IMR-90 (cell line): ENCODE measurements at regions not wholly inside any gene's neighbourhood (a gene's known extent, or its start where the extent isn't known, plus 50 kb on each side); places are given as distances from the start of the nearest gene placed in this dataset.

Source experiments
- ATAC-seq: fragments of 200-7000 bp; cut with Tn5 transposase; 2 replicates; pipeline ENCODE4 v1.9.1; 2020; ENCODE audit warnings: low read depth, mild to moderate bottlenecking, moderate library complexity
- BruUV-seq: library from RNA; stranded (reverse); fragments of 400-500 nt; replicated peaks from 2 replicates; lab custom pipeline; 2021; lab: Mats Ljungman, UMichigan
- CTCF ChIA-PET: fragments of 300-600 bp; formaldehyde crosslinking; extraction: SDS; loops from one replicate; lab custom pipeline; 2021; ENCODE audit warnings: antibody characterized with exemption; lab: Yijun Ruan, JAX
- POLR2A ChIA-PET: fragments of 300-600 bp; sonication (Branson Sonifier 250); formaldehyde crosslinking; loops from one replicate; lab custom pipeline; 2022; ENCODE audit warnings: antibody characterized with exemption; ENCODE audit not compliant: unreplicated experiment; lab: Charles Lee
- DNase-seq: peaks from one replicate; pipeline ENCODE4 v3.0.0; 2013
- H2AFZ ChIP-seq: replicated peaks from 2 replicates; pipeline ENCODE3; 2013; ENCODE audit warnings: low read length, mild to moderate bottlenecking; ENCODE audit not compliant: poor library complexity
- H2AK5ac ChIP-seq: 2 replicates; pipeline ENCODE4 v1.6.1; 2013; ENCODE audit warnings: low read depth, low read length, inconsistent platforms
- H2AK9ac ChIP-seq: replicated peaks from 2 replicates; pipeline ENCODE3; 2013; ENCODE audit warnings: mild to moderate bottlenecking, low read depth, low read length, moderate library complexity; ENCODE audit not compliant: poor library complexity
- H2BK120ac ChIP-seq: 2 replicates; pipeline ENCODE4 v1.6.1; 2013; ENCODE audit warnings: low read depth, low read length, inconsistent platforms
- H2BK15ac ChIP-seq: 3 replicates; pipeline ENCODE4 v1.6.1; 2013; ENCODE audit warnings: low read depth, low read length, inconsistent platforms
- H2BK20ac ChIP-seq: 2 replicates; pipeline ENCODE4 v1.6.1; 2013; ENCODE audit warnings: low read depth, mild to moderate bottlenecking, inconsistent platforms, low read length, moderate library complexity
- H2BK5ac ChIP-seq: 2 replicates; pipeline ENCODE4 v1.6.1; 2013; ENCODE audit warnings: mild to moderate bottlenecking, low read depth, low read length, inconsistent platforms; ENCODE audit not compliant: poor library complexity, severe bottlenecking
- H3K14ac ChIP-seq: replicated peaks from 2 replicates; pipeline ENCODE4 v1.6.1; 2013; ENCODE audit warnings: low read depth, low read length, inconsistent platforms
- H3K18ac ChIP-seq: 2 replicates; pipeline ENCODE4 v1.6.1; 2013; ENCODE audit warnings: low read depth, low read length, control low read depth
- H3K23ac ChIP-seq: 2 replicates; pipeline ENCODE4 v1.6.1; 2013; ENCODE audit warnings: low read depth, low read length, inconsistent platforms
- H3K27ac ChIP-seq: 2 replicates; pipeline ENCODE4 v1.5.1; 2013; ENCODE audit warnings: mild to moderate bottlenecking, control low read depth, low read length; ENCODE audit not compliant: insufficient read depth
- H3K27me3 ChIP-seq: 2 replicates; pipeline ENCODE4 v1.6.1; 2013; ENCODE audit warnings: low read length; ENCODE audit not compliant: control insufficient read depth, insufficient read depth
- H3K36me3 ChIP-seq: 2 replicates; pipeline ENCODE4 v1.6.1; 2013; ENCODE audit warnings: low read length, mixed read lengths; ENCODE audit not compliant: control insufficient read depth, insufficient read depth
- H3K4ac ChIP-seq: 2 replicates; pipeline ENCODE4 v1.6.1; 2013; ENCODE audit warnings: low read depth, low read length, inconsistent platforms
- H3K4me1 ChIP-seq: 2 replicates; pipeline ENCODE4 v1.6.1; 2013; ENCODE audit warnings: low read length, mixed read lengths; ENCODE audit not compliant: control insufficient read depth, insufficient read depth
- H3K4me2 ChIP-seq: 2 replicates; pipeline ENCODE4 v1.6.1; 2013; ENCODE audit warnings: low read depth, mild to moderate bottlenecking, control low read depth, low read length, moderate library complexity
- H3K4me3 ChIP-seq: 2 replicates; pipeline ENCODE4 v1.5.1; 2013; ENCODE audit warnings: low read depth, mild to moderate bottlenecking, control low read depth, low read length, moderate library complexity; ENCODE audit not compliant: insufficient read depth
- H3K56ac ChIP-seq: 2 replicates; pipeline ENCODE4 v1.6.1; 2013; ENCODE audit warnings: low read length, inconsistent platforms; ENCODE audit not compliant: insufficient read depth; ENCODE audit errors: extremely low read depth
- H3K79me1 ChIP-seq, 2 experiments: 2 replicates each; pipeline ENCODE4 v1.6.1; 2013; ENCODE audit warnings: low read length in 2 of 2, inconsistent platforms in 1 of 2, low read depth in 1 of 2
- H3K9ac ChIP-seq: 2 replicates; pipeline ENCODE4 v1.6.1; 2013; ENCODE audit warnings: low read depth, low read length, control low read depth
- H3K9me1 ChIP-seq: 2 replicates; pipeline ENCODE4 v1.6.1; 2013; ENCODE audit warnings: low read length, inconsistent platforms; ENCODE audit not compliant: insufficient read depth
- H3K9me3 ChIP-seq: 2 replicates; pipeline ENCODE4 v1.6.1; 2013; ENCODE audit warnings: low read length; ENCODE audit not compliant: control insufficient read depth, insufficient read depth
- H4K20me1 ChIP-seq: 2 replicates; pipeline ENCODE4 v1.6.1; 2013; ENCODE audit warnings: low read length, inconsistent platforms; ENCODE audit not compliant: insufficient read depth
- H4K5ac ChIP-seq: 2 replicates; pipeline ENCODE4 v1.6.1; 2013; ENCODE audit warnings: mild to moderate bottlenecking, low read depth, low read length, control low read depth
- H4K8ac ChIP-seq, 2 experiments: 2 replicates each; pipeline ENCODE4 v1.6.1; 2013; ENCODE audit warnings: low read depth in 2 of 2, low read length in 2 of 2, control low read depth in 1 of 2, inconsistent platforms in 1 of 2
- H4K91ac ChIP-seq: 2 replicates; pipeline ENCODE4 v1.6.1; 2013; ENCODE audit warnings: low read depth, low read length, inconsistent platforms; ENCODE audit not compliant: insufficient read depth
- CTCF ChIP-seq: conservative IDR thresholded peaks from 2 replicates; pipeline ENCODE4 v1.5.1; 2012; ENCODE audit warnings: mild to moderate bottlenecking, low read depth, low read length, improper control_type of control experiment
- ELK1 ChIP-seq: fragments of 150-350 bp; IDR thresholded peaks from 2 replicates; pipeline ENCODE4 v1.6.1; 2016; ENCODE audit warnings: low read depth, mild to moderate bottlenecking, low read length, moderate library complexity, borderline replicate concordance
- FOS ChIP-seq: fragments of 150-350 bp; IDR thresholded peaks from 2 replicates; pipeline ENCODE4 v1.6.1; 2016; ENCODE audit warnings: low read depth, low read length
- MAFK ChIP-seq: IDR thresholded peaks from 2 replicates; pipeline ENCODE4 v1.6.1; 2012; ENCODE audit warnings: low read depth, low read length, improper control_type of control experiment
- MXI1 ChIP-seq: IDR thresholded peaks from 2 replicates; pipeline ENCODE4 v1.6.1; 2012; ENCODE audit warnings: low read depth, mild to moderate bottlenecking, low read length, moderate library complexity, borderline replicate concordance
- RAD21 ChIP-seq: IDR thresholded peaks from 2 replicates; pipeline ENCODE4 v1.6.1; 2012; ENCODE audit warnings: low read length, improper control_type of control experiment
- USF2 ChIP-seq: fragments of 150-350 bp; IDR thresholded peaks from 2 replicates; pipeline ENCODE4 v1.6.1; 2017; ENCODE audit warnings: mild to moderate bottlenecking, antibody characterized with exemption, low read length, low read depth
- WGBS, 2 experiments: methylation state at CpG; one replicate each; pipeline versions ENCODE4 v1.1.5 to v1.1.7; 2013; ENCODE audit warnings: missing lambda C conversion rate in 2 of 2; ENCODE audit not compliant: insufficient read length in 1 of 2; ENCODE audit errors: extremely low coverage in 2 of 2; 5-methylcytosine and 5-hydroxymethylcytosine counted together
- dilution Hi-C: fragments of 300-500 bp; cut with HindIII; formaldehyde crosslinking; loops from one replicate; pipeline ENCODE4 v1.14.3; 2018; ENCODE audit warnings: low sequenced_read_pairs; ENCODE audit not compliant: unreplicated experiment
- in situ Hi-C: fragments of 300-500 bp; cut with MboI; formaldehyde crosslinking; loops from 3 replicates; pipeline ENCODE4 v1.14.3; 2019; ENCODE audit warnings: low sequenced_read_pairs, inconsistent platforms, mixed read lengths
- intact Hi-C: fragments of 100-400 bp; cut with micrococcal nuclease; formaldehyde crosslinking; loops from 2 replicates; pipeline ENCODE4 v1.10.0; 2022

- H2AFZ ChIP-seq = no peak overlapping the region
- no peak overlapping the region for H3K4ac ChIP-seq
- no peak overlapping the region for H2BK20ac ChIP-seq
- TF ChIP-seq CTCF (no peak), ELK1 (no peak), USF2 (no peak), RAD21 (no peak), MAFK (no peak), FOS (no peak), MXI1 (no peak)
- H2BK15ac ChIP-seq = no peak overlapping the region
- H3K4me3 ChIP-seq = no peak overlapping the region
- no peaks in the 10 kb centered on the region for H3K36me3 ChIP-seq
- H3K18ac ChIP-seq = no peak overlapping the region
- no peak overlapping the region for H4K5ac ChIP-seq
- no peaks in the 10 kb centered on the region for H4K20me1 ChIP-seq
- H3K56ac ChIP-seq = no peak overlapping the region
- no CpG with 5 or more reads among the region's 3 CpGs for WGBS, 2 experiments
- H4K91ac ChIP-seq = no peak overlapping the region
- intact Hi-C loops = no loop called here
- no peak overlapping the region for H3K9ac ChIP-seq
- DNase-seq = no peak
- no peak overlapping the region for H2AK9ac ChIP-seq
- H3K9me3 ChIP-seq = no peaks in the 10 kb centered on the region
- no peaks in the 10 kb centered on the region for H3K4me1 ChIP-seq
- H4K8ac ChIP-seq = no peak overlapping the region
- H3K27me3 ChIP-seq = peaks cover 7% of the 10 kb centered on the region
- in situ Hi-C loops = no loop called here
- POLR2A ChIA-PET = no interaction called here
- CTCF ChIA-PET = no interaction called here
- no peak overlapping the region for H3K23ac ChIP-seq
- H2BK120ac ChIP-seq = no peak overlapping the region
- H3K14ac ChIP-seq = no peak overlapping the region
- ATAC-seq = no peak
- no TSS peak for BruUV-seq
- H3K4me2 ChIP-seq = no peak overlapping the region
- H3K27ac ChIP-seq = no peak overlapping the region
- no peak overlapping the region for H2BK5ac ChIP-seq
- dilution Hi-C loops = no loop called here
- no peaks in the 10 kb centered on the region for H3K79me1 ChIP-seq
- no peak overlapping the region for H2AK5ac ChIP-seq
- H3K9me1 ChIP-seq = no peaks in the 10 kb centered on the region
These were observed 566.2 kb downstream of the BNC2 start for GRCh38 chr9:16304301-16304700.
